Gastrocnemius medialis (tissue), 4 donors: ENCODE measurements at regions not wholly inside any gene's neighbourhood (a gene's known extent, or its start where the extent isn't known, plus 50 kb on each side); places are given as distances from the start of the nearest gene placed in this dataset.

Source experiments
- CTCF ChIP-seq, 5 experiments: fragments of 450-650 bp in 3 of 5; fragments of 200-600 bp in 2 of 5; sonication (generic) in 2 of 5; IDR thresholded peaks in 4 of 5; conservative IDR thresholded peaks in 1 of 5; 1 replicate in 4 of 5; 2 replicates in 1 of 5; pipeline ENCODE4 v1.5.1; 2016 to 2019; ENCODE audit warnings: antibody characterized with exemption in 5 of 5, mild to moderate bottlenecking in 3 of 5, moderate library complexity in 3 of 5
- POLR2A ChIP-seq, 2 donors: fragments of 450-650 bp; IDR thresholded peaks; one replicate each; pipeline ENCODE4 v1.6.1; 2017; ENCODE audit warnings: antibody characterized with exemption in 2 of 2, mild to moderate bottlenecking in 2 of 2, moderate library complexity in 2 of 2

- no peak for TF ChIP-seq CTCF (IDR thresholded peaks at IDR 0.05 in 4 of 5, conservative IDR thresholded peaks at IDR 0.05 in 1 of 5)
- TF ChIP-seq POLR2A (IDR thresholded peaks at IDR 0.05) = no peak
Measured at GRCh38 chr10:64313967-64314366, 792.8 kb downstream of the REEP3 start.
